GM12874 (cell line): ENCODE measurements at regions not wholly inside any gene's neighbourhood (a gene's known extent, or its start where the extent isn't known, plus 50 kb on each side); places are given as distances from the start of the nearest gene placed in this dataset.

Source experiments
- TF ChIP-seq, protein P1 (sequence below): IDR thresholded peaks from 2 replicates; pipeline ENCODE4 v1.5.1; 2011; ENCODE audit warnings: low read depth, mild to moderate bottlenecking, control low read depth, low read length, moderate library complexity; ENCODE audit not compliant: insufficient read depth

DNA sequence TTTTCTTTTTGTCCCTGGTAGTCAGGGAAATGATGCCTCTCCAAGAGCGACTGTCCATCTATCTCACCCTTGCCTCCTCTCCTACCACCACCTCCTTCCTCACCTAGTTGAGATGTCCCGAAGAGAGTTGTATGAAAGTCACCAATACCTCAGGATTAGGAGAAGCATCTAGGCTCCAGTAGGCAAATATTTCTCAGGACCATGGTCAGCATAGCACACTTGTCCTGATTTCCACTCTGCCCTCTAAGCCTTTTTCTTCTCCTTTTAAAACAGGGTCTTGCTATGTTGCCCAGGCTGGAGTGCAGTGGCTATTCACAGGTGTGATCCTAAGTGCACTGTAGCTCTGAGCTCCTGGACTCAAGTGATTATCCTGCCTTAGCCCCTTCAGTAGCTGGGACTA lies 268.4 kb upstream of the PELI2 start:
- TF ChIP-seq, protein P1, sequence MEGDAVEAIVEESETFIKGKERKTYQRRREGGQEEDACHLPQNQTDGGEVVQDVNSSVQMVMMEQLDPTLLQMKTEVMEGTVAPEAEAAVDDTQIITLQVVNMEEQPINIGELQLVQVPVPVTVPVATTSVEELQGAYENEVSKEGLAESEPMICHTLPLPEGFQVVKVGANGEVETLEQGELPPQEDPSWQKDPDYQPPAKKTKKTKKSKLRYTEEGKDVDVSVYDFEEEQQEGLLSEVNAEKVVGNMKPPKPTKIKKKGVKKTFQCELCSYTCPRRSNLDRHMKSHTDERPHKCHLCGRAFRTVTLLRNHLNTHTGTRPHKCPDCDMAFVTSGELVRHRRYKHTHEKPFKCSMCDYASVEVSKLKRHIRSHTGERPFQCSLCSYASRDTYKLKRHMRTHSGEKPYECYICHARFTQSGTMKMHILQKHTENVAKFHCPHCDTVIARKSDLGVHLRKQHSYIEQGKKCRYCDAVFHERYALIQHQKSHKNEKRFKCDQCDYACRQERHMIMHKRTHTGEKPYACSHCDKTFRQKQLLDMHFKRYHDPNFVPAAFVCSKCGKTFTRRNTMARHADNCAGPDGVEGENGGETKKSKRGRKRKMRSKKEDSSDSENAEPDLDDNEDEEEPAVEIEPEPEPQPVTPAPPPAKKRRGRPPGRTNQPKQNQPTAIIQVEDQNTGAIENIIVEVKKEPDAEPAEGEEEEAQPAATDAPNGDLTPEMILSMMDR, result no peak

DNA sequence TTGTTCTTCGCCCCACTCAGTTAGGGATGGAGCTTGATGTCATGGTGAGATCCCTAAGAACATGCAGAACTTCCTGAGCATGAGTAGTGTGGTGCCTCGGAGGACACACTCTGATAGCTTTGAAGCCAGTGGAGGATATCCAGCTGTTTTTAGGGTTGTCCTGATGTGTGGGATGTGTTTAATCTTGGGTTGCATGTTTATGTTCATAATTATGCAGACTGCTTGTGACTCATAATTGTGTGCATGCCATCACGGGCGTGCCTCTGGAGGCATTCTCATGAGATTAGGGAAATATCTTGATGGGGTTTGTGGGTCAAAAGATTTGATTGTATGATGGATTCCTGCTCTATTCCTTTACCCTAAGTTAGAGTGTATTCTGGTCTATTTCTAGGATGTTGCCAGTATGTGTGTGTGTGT lies 267.4 kb upstream of the PELI2 start:
- TF ChIP-seq, protein P1, result no peak

DNA sequence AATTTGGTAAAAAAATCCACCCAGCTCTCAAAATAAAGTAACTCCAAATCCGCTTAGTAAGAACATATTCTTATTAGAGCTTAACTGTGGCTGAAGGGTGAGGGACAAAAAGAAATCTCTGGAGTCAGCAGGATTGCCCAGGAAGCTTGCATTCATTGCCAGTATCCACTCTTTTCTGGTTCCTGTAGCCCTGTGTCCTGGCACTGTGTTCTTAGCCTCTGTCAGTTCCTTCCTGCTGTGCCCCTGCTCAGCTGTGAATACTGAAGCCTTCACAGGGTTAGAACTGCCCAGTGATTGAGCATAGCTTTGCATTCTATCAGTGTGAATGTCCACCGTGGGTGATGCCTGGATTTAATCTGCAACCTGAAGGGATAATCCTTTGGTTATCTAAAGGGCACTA lies 266.9 kb upstream of the PELI2 start:
- TF ChIP-seq, protein P1, result no peak

DNA sequence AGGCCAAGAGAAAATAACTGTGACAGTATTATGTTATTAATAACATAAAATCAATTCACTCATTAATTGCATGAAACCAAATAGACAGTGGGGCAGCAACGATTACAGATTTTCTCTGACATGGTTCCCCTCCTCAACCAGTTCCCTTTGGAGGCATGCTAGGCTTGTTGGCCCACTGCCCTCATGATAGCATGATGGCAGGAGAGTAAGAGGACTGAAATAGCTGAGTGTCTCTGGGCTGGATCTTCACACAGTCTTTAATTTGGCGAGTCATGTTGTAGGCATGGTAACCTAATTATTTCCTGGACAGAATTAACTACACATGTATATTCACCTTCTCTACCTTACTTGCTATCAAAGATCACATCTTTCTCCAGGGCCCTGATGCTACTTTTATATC lies 266.2 kb upstream of the PELI2 start:
- TF ChIP-seq, protein P1, result no peak

DNA sequence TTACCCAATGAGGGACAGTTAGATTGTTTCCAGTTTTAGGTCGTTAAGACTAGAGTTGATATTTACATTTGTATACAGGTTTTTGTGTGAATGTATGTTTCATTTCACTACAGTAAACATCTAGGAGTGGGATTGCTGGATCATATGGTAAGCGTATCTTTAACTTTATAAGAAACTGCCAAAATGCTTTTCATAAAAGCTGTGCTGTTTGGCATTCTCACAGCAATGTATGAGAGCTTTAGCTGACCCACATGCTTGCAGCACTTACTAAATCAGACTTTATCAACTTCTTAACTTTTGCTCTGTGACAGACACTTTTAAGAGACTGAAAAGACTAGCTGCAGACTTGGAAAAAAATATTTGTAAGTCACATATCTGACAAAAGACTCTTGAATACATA lies 262.5 kb upstream of the PELI2 start:
- TF ChIP-seq, protein P1, result no peak

DNA sequence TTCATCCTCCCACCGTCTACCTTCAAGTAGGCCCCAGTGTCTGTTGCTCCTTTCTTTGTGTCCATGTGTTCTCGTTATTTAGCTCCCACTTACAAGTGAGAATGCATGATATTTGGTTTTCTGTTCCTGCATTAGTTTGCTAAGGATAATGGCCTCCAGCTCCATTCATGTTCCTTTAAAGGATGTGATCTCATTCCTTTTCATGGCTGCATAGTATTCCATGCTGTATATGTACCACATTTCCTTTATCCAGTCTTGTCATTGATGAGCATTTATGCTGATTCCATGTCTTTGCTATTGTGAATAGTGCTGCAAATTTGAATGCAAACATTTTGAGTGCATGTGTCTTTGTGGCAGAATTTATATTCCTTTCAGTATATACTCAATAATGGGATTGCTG lies 259.6 kb upstream of the PELI2 start:
- TF ChIP-seq, protein P1, result no peak

DNA sequence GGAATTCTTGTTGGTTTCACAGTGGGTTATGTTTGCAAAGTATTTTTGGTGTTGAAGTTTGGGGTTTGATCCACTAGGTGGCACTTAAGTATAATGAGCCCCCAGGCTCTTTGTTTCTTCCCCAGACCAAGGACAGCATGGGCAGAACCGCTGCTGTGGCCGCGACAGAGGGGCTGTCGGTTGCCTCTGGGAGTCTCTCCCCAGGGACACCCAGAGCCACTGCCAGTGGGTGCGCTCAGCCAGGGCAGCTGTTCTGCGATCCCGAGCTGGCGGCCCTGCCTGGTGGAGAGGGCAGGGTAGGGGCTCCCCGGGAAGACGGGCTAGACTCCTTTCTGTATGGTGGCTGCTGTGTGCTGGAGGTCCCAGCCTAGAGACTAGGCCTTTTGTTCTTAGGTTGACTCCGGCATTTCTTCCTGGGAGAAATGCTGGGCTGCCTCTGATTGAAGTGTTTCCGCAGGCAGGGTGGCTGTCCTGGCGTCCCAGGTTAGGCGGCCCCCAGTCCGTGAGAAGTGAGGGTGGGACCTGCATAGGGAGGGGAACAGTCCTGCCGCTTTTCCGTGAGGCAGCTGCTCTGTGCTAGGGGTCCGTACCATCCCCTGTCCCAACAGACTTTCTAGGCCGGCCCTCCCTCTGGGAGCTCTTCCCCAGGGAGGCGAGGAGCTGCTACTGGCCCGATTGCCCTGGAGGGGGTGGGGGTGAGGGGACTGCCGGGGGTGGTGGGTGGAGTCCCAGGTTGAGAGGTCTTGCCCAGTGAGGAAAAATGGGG lies 253.1 kb upstream of the PELI2 start:
- TF ChIP-seq, protein P1, result 0 out of 2 replicates have a peak, but pooled peaks have one; percentile 27
